SK-N-SH treated with all-trans-retinoic acid at 6 μM for 48 hours (cell line): ENCODE measurements at regions not wholly inside any gene's neighbourhood (a gene's known extent, or its start where the extent isn't known, plus 50 kb on each side); places are given as distances from the start of the nearest gene placed in this dataset.

Experiments
- ATAC-seq: fragments of 200-7000 bp; cut with Tn5 transposase; 3 replicates; pipeline ENCODE4 v1.9.1; 2020; ENCODE audit warnings: mild to moderate bottlenecking, moderate library complexity
- CREB5 ChIP-seq: fragments of 250-450 bp; sonication (Bioruptor Pico); IDR thresholded peaks from 2 replicates; pipeline ENCODE4 v1.5.1; 2020; ENCODE audit warnings: low read depth, mild to moderate bottlenecking, moderate library complexity
- CSDC2 ChIP-seq: fragments of 250-450 bp; sonication (Bioruptor Pico); IDR thresholded peaks from 2 replicates; pipeline ENCODE4 v1.5.0; 2020; ENCODE audit warnings: mild to moderate bottlenecking, moderate library complexity
- CSRNP3 ChIP-seq: fragments of 250-450 bp; sonication (Bioruptor Pico); IDR thresholded peaks from 2 replicates; pipeline ENCODE4 v1.5.1; 2021; ENCODE audit warnings: mild to moderate bottlenecking, moderate library complexity
- ESRRG ChIP-seq: fragments of 250-450 bp; sonication (Bioruptor Pico); IDR thresholded peaks from 2 replicates; pipeline ENCODE4 v1.6.1; 2021; ENCODE audit warnings: mild to moderate bottlenecking
- GLIS3 ChIP-seq: fragments of 250-450 bp; sonication (Bioruptor Pico); IDR thresholded peaks from 2 replicates; pipeline ENCODE4 v1.5.0; 2020; ENCODE audit warnings: mild to moderate bottlenecking, moderate library complexity
- ISL1 ChIP-seq: fragments of 250-450 bp; sonication (Bioruptor Pico); IDR thresholded peaks from 2 replicates; pipeline ENCODE4 v2.1.2; 2022; ENCODE audit warnings: mild to moderate bottlenecking, moderate library complexity
- OSR1 ChIP-seq: fragments of 250-450 bp; sonication (Bioruptor Pico); IDR thresholded peaks from 2 replicates; pipeline ENCODE4 v1.8.0; 2022; ENCODE audit warnings: moderate library complexity, mild to moderate bottlenecking, inconsistent platforms
- PATZ1 ChIP-seq: fragments of 250-450 bp; sonication (Bioruptor Pico); IDR thresholded peaks from 2 replicates; pipeline ENCODE4 v1.8.0; 2020; ENCODE audit warnings: mild to moderate bottlenecking, moderate library complexity, borderline replicate concordance
- POU6F1 ChIP-seq: fragments of 250-450 bp; sonication (Bioruptor Pico); IDR thresholded peaks from 2 replicates; pipeline ENCODE4 v1.8.0; 2021; ENCODE audit warnings: low read depth, mild to moderate bottlenecking, moderate library complexity, borderline replicate concordance
- PPARA ChIP-seq: fragments of 250-450 bp; sonication (Bioruptor Pico); IDR thresholded peaks from 2 replicates; pipeline ENCODE4 v1.5.0; 2020; ENCODE audit warnings: mild to moderate bottlenecking, borderline replicate concordance
- RARB ChIP-seq: fragments of 250-450 bp; sonication (Bioruptor Pico); IDR thresholded peaks from 2 replicates; pipeline ENCODE4 v1.8.0; 2021; ENCODE audit warnings: mild to moderate bottlenecking, moderate library complexity
- SNAI2 ChIP-seq: fragments of 250-450 bp; sonication (Bioruptor Pico); IDR thresholded peaks from 2 replicates; pipeline ENCODE4 v1.5.0; 2020; ENCODE audit warnings: mild to moderate bottlenecking, moderate library complexity
- TOX ChIP-seq: fragments of 250-450 bp; sonication (Bioruptor Pico); IDR thresholded peaks from 2 replicates; pipeline ENCODE4 v1.8.0; 2021; ENCODE audit warnings: mild to moderate bottlenecking, moderate library complexity, borderline replicate concordance
- TSHZ2 ChIP-seq: fragments of 250-450 bp; sonication (Bioruptor Pico); IDR thresholded peaks from 2 replicates; pipeline ENCODE4 v1.5.0; 2020; ENCODE audit warnings: mild to moderate bottlenecking, moderate library complexity
- ZC3H10 ChIP-seq: fragments of 250-450 bp; sonication (Bioruptor Pico); IDR thresholded peaks from 2 replicates; pipeline ENCODE4 v1.5.1; 2021; ENCODE audit warnings: mild to moderate bottlenecking, moderate library complexity
- ZFP3 ChIP-seq: fragments of 250-450 bp; sonication (Bioruptor Pico); IDR thresholded peaks from 2 replicates; pipeline ENCODE4 v1.5.0; 2020; ENCODE audit warnings: mild to moderate bottlenecking, moderate library complexity
- ZNF565 ChIP-seq: fragments of 450-650 bp; formaldehyde crosslinking; conservative IDR thresholded peaks from 2 replicates; pipeline ENCODE4 v1.5.0; 2020; ENCODE audit warnings: low read depth, mild to moderate bottlenecking, moderate library complexity
- ZNF70 ChIP-seq: fragments of 450-650 bp; formaldehyde crosslinking; IDR thresholded peaks from 2 replicates; pipeline ENCODE4 v1.5.0; 2020; ENCODE audit warnings: mild to moderate bottlenecking, moderate library complexity

GRCh38 chr9:115671963-115672305 is 481.7 kb upstream of the PAPPA start (continued):
- TF ChIP-seq TSHZ2 (CRISPR knock-in tag) = no peak
- no peak for TF ChIP-seq RARB
- TF ChIP-seq CSDC2 (CRISPR knock-in tag) = no peak
- TF ChIP-seq, all 23 proteins: peak for 0

DNA sequence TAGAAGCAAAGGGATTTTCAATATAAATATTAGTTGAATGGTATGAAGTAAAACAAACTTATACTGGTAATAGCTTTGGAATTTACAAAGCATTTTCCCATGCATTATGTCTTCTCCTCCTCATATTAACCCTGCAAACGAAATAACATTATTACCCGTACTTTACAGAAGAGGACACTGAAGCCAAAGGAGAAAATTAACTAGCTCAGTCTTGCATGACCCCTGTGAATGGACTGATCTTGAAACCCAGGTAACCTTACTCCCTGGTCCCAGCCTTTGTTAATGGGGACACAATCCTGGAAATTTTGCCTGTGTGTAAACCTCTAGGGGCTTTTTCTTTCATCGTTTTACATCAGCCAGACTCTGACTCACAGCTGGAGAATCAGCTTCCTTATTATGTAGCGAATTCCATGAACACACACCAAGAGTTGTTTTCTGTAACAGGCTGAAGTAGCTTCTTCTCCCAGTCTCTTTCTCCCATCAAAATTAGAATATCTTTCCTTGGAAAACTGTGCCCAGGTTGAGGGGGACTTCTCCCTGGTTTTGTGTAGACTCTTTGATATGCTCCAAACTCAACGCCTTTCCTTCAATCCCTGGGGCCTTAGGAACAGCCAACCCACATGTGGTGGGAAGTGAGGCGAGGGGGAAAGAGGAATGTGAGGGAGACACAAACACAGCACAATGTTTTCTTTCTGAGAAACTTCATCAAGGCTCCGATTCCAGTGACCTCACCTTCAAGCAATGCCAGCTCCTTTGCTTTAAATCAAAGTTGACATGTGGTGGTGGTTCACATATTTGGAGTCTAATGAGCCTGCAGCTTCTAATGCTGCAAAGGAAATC is 480.9 kb upstream of the PAPPA start:
- peak; percentile 86 for ATAC-seq
- TF ChIP-seq SNAI2 (CRISPR knock-in tag) (peak; percentile 34; the same call in 1 of the 2 replicates), CSDC2 (CRISPR knock-in tag) (no peak; the same call in 1 of the 2 replicates), TOX (no peak), CSRNP3 (CRISPR knock-in tag) (no peak), PATZ1 (CRISPR knock-in tag) (peak; percentile 71; the same call in 1 of the 2 replicates), ZFP3 (CRISPR knock-in tag) (peak; percentile 39; the same call in 1 of the 2 replicates), ESRRG (CRISPR knock-in tag) (no peak), TSHZ2 (CRISPR knock-in tag) (no peak), PPARA (CRISPR knock-in tag) (no peak), GLIS3 (no peak), POU6F1 (CRISPR knock-in tag) (no peak), OSR1 (CRISPR knock-in tag) (no peak), ZNF565 (CRISPR knock-in tag) (no peak), RARB (no peak), ZNF70 (no peak), ISL1 (peak; percentile 63), CREB5 (peak; percentile 75; the same call in 1 of the 2 replicates), ZC3H10 (peak; percentile 58; the same call in 1 of the 2 replicates)
